Caco-2 (cell line): ENCODE measurements at regions not wholly inside any gene's neighbourhood (a gene's known extent, or its start where the extent isn't known, plus 50 kb on each side); places are given as distances from the start of the nearest gene placed in this dataset.

Experiments
- BruUV-seq: library from RNA; stranded (reverse); fragments of 400-500 nt; replicated peaks from 2 replicates; lab custom pipeline; 2021; lab: Mats Ljungman, UMichigan
- CTCF ChIA-PET: fragments of 300-600 bp; sonication (Branson Sonifier 250); formaldehyde crosslinking; loops from one replicate; lab custom pipeline; 2022; ENCODE audit warnings: antibody characterized with exemption; lab: Charles Lee
- POLR2A ChIA-PET: fragments of 300-600 bp; sonication (Branson Sonifier 250); formaldehyde crosslinking; loops from one replicate; lab custom pipeline; 2022; ENCODE audit warnings: antibody characterized with exemption; lab: Charles Lee
- DNase-seq, 2 experiments: peaks; one replicate each; pipeline versions ENCODE4 v3.0.0 to v3.0.0-alpha.2; 2020 to 2022
- H3K27me3 ChIP-seq: replicated peaks from 2 replicates; pipeline ENCODE4 v1.6.0; 2011; ENCODE audit warnings: low read length; ENCODE audit not compliant: control insufficient read depth, insufficient read depth
- H3K36me3 ChIP-seq: 2 replicates; pipeline ENCODE4 v1.5.1; 2011; ENCODE audit warnings: low read length; ENCODE audit not compliant: control insufficient read depth, insufficient read depth
- H3K4me1 ChIP-seq: fragments of 250-450 bp; sonication (Bioruptor Pico); 2 replicates; pipeline ENCODE4 v1.5.1; 2020; ENCODE audit warnings: mild to moderate bottlenecking
- H3K4me3 ChIP-seq: 2 replicates; pipeline ENCODE4 v1.5.1; 2011; ENCODE audit warnings: low read depth, mild to moderate bottlenecking, control low read depth, low read length
- H3K9me3 ChIP-seq: fragments of 250-450 bp; sonication (Bioruptor Pico); 2 replicates; pipeline ENCODE4 v1.5.1; 2020; ENCODE audit warnings: mild to moderate bottlenecking, moderate library complexity
- H3K27ac Mint-ChIP-seq: one replicate; pipeline ENCODE4 v1.8.0; 2022; ENCODE audit warnings: mixed read lengths; ENCODE audit not compliant: unreplicated experiment
- H3K27me3 Mint-ChIP-seq: one replicate; pipeline ENCODE4 v1.8.0; 2022; ENCODE audit warnings: mixed read lengths; ENCODE audit not compliant: insufficient read depth, unreplicated experiment
- H3K36me3 Mint-ChIP-seq: one replicate; pipeline ENCODE4 v1.8.0; 2022; ENCODE audit warnings: mild to moderate bottlenecking, mixed read lengths; ENCODE audit not compliant: insufficient read depth, unreplicated experiment
- H3K4me1 Mint-ChIP-seq: one replicate; pipeline ENCODE4 v1.8.0; 2022; ENCODE audit warnings: low read depth, mixed read lengths; ENCODE audit not compliant: unreplicated experiment
- H3K4me3 Mint-ChIP-seq: one replicate; pipeline ENCODE4 v1.8.0; 2022; ENCODE audit warnings: mild to moderate bottlenecking, moderate library complexity, mixed read lengths; ENCODE audit not compliant: unreplicated experiment
- H3K9me3 Mint-ChIP-seq: one replicate; pipeline ENCODE4 v1.8.0; 2022; ENCODE audit warnings: mixed read lengths; ENCODE audit not compliant: unreplicated experiment
- CTCF ChIP-seq, 2 experiments: fragments of 200-600 bp in 1 of 2; IDR thresholded peaks; 1 replicate in 1 of 2; 2 replicates in 1 of 2; pipeline versions ENCODE4 v1.5.1 to v1.8.0; 2011 to 2022; ENCODE audit warnings: antibody characterized with exemption in 1 of 2, control low read depth in 1 of 2, inconsistent platforms in 1 of 2, low read depth in 1 of 2, low read length in 1 of 2, mild to moderate bottlenecking in 1 of 2, moderate library complexity in 1 of 2; ENCODE audit not compliant: insufficient read depth in 1 of 2, severe bottlenecking in 1 of 2, unreplicated experiment in 1 of 2
- intact Hi-C: fragments of 100-400 bp; cut with micrococcal nuclease; formaldehyde crosslinking; loops from one replicate; pipeline ENCODE4 v1.10.0; 2022; ENCODE audit not compliant: unreplicated experiment

GRCh38 chr2:234290671-234291070 lies 206.2 kb downstream of the ARL4C start:
- no peak for DNase-seq
- Mint-ChIP-seq H3K4me3 (no peak overlapping the region), H3K36me3 (peaks cover 5% of the 10 kb centered on the region), H3K27ac (no peak overlapping the region), H3K4me1 (peaks cover 22% of the 10 kb centered on the region), H3K27me3 (no peaks in the 10 kb centered on the region), H3K9me3 (no peaks in the 10 kb centered on the region)
- ChIA-PET CTCF (no interaction called here), POLR2A (no interaction called here)
- Histone ChIP-seq H3K36me3 (no peaks in the 10 kb centered on the region), H3K9me3 (no peaks in the 10 kb centered on the region), H3K4me1 (peaks cover 25% of the 10 kb centered on the region), H3K27me3 (no peaks in the 10 kb centered on the region), H3K4me3 (no peak overlapping the region)
- intact Hi-C loops: loop anchor here (2.0 to 5.0 kb wide), 2 partner anchors 117 to 156 kb away; no protein-coding TSS in a partner anchor
- no TSS peak for BruUV-seq
- no peak for TF ChIP-seq CTCF (IDR thresholded peaks at IDR 0.05; ENCODE audit: insufficient read depth in 1 of 2, low read depth in 1 of 2, low read length in 1 of 2, severe bottlenecking in 1 of 2, unreplicated experiment in 1 of 2)

GRCh38 chr2:234289834-234290590 lies 206.9 kb downstream of the ARL4C start:
- Histone ChIP-seq H3K9me3 (no peaks in the 10 kb centered on the region), H3K4me3 (no peak overlapping the region), H3K27me3 (no peaks in the 10 kb centered on the region), H3K4me1 (peaks cover 25% of the 10 kb centered on the region), H3K36me3 (no peaks in the 10 kb centered on the region)
- Mint-ChIP-seq H3K4me1 (peaks cover 22% of the 10 kb centered on the region), H3K27ac (peak overlapping the region; percentile 69), H3K4me3 (no peak overlapping the region), H3K27me3 (no peaks in the 10 kb centered on the region), H3K9me3 (no peaks in the 10 kb centered on the region), H3K36me3 (peaks cover 5% of the 10 kb centered on the region)
- CTCF ChIA-PET: interaction anchor here (1.4 kb wide), 1 partner anchor 73 kb away, joined by 6 read pairs; no protein-coding TSS in a partner anchor
- POLR2A ChIA-PET: no interaction called here
- no TSS peak for BruUV-seq
- TF ChIP-seq CTCF (IDR thresholded peaks at IDR 0.05; ENCODE audit: insufficient read depth in 1 of 2, low read depth in 1 of 2, low read length in 1 of 2, severe bottlenecking in 1 of 2, unreplicated experiment in 1 of 2): no peak
- intact Hi-C loops: loop anchor here (1.0 to 5.0 kb wide), 4 partner anchors 73 to 210 kb away; no protein-coding TSS in a partner anchor
- no peak for DNase-seq

- Histone ChIP-seq H3K27me3 (no peaks in the 10 kb centered on the region), H3K36me3 (no peaks in the 10 kb centered on the region), H3K4me1 (peaks cover 25% of the 10 kb centered on the region), H3K4me3 (no peak overlapping the region), H3K9me3 (no peaks in the 10 kb centered on the region)
- H3K27ac Mint-ChIP-seq: peak overlapping the region; percentile 29
- peaks cover 22% of the 10 kb centered on the region for H3K4me1 Mint-ChIP-seq
- POLR2A ChIA-PET: no interaction called here
- H3K4me3 Mint-ChIP-seq: no peak overlapping the region
- no peaks in the 10 kb centered on the region for H3K27me3 Mint-ChIP-seq
- CTCF ChIA-PET: interaction anchor here (1.0 to 1.4 kb wide), 2 partner anchors 74 to 208 kb away, joined by 3 to 6 read pairs; partner anchors contain the start of gene ARL4C
- no peaks in the 10 kb centered on the region for H3K9me3 Mint-ChIP-seq
- intact Hi-C loops: loop anchor here (1.0 kb wide), 2 partner anchors 74 to 211 kb away; no protein-coding TSS in a partner anchor
- BruUV-seq: no TSS peak
- peak; percentile 53 to 59 for DNase-seq
- peaks cover 5% of the 10 kb centered on the region for H3K36me3 Mint-ChIP-seq
- peak; percentile 43 to 44 for TF ChIP-seq CTCF (IDR thresholded peaks at IDR 0.05; ENCODE audit: insufficient read depth in 1 of 2, low read depth in 1 of 2, low read length in 1 of 2, severe bottlenecking in 1 of 2, unreplicated experiment in 1 of 2)
Measured at GRCh38 chr2:234288974-234289455, 207.9 kb downstream of the ARL4C start.
